ENCODE measurements at regions not wholly inside any gene's neighbourhood (a gene's known extent, or its start where the extent isn't known, plus 50 kb on each side); places are given as distances from the start of the nearest gene placed in this dataset.

- TF ChIP-seq CTCF (conservative IDR thresholded peaks at IDR 0.05; ENCODE audit: low read length) (no peak), EZH2phosphoT487 (IDR thresholded peaks at IDR 0.05; ENCODE audit: borderline replicate concordance, low read depth, low read length) (no peak)
These were observed 418.0 kb upstream of the OPRM1 start for GRCh38 chr6:153621070-153621469.
